K562 (cell line): ENCODE measurements at regions not wholly inside any gene's neighbourhood (a gene's known extent, or its start where the extent isn't known, plus 50 kb on each side); places are given as distances from the start of the nearest gene placed in this dataset.

Experiments
- ATAC-seq: fragments of 200-7000 bp; cut with Tn5 transposase; 3 replicates; pipeline ENCODE4 v1.9.1; 2020; ENCODE audit warnings: moderate library complexity
- BruUV-seq: library from RNA; stranded (reverse); fragments of 400-500 nt; replicated peaks from 2 replicates; lab custom pipeline; 2021; lab: Mats Ljungman, UMichigan
- CTCF ChIA-PET: fragments of 300-600 bp; formaldehyde crosslinking; extraction: SDS; loops from one replicate; lab custom pipeline; 2021; ENCODE audit warnings: low intra/inter-chr PET ratio; lab: Yijun Ruan, JAX
- POLR2A ChIA-PET: fragments of 300-600, 350-650 bp; sonication (Branson Sonifier 250); formaldehyde crosslinking; extraction: SDS; loops from one replicate; lab custom pipeline; 2021; ENCODE audit warnings: antibody characterized with exemption, inconsistent platforms; lab: Yijun Ruan, JAX
- DNase-seq, 4 experiments: peaks; one replicate each; pipeline versions ENCODE4 v3.0.0 to v3.0.0-alpha.2; 2011 to 2018; ENCODE audit warnings: low spot score in 3 of 4, mixed read lengths in 3 of 4; ENCODE audit errors: extremely low read depth in 1 of 4
- FAIRE-seq: peaks from 2 replicates; lab custom pipeline; 2011; peaks lifted over from hg19 to GRCh38; lab: Jason Lieb, UNC
- H2AFZ ChIP-seq: 2 replicates; pipeline ENCODE4 v1.6.0; 2011; ENCODE audit warnings: low read depth, low read length, control low read depth, inconsistent platforms
- H3K27ac ChIP-seq: fragments of 200-600 bp; 3 replicates; pipeline ENCODE4 v1.8.0; 2011; ENCODE audit warnings: low read depth, mild to moderate bottlenecking, control low read depth, inconsistent platforms, low read length, moderate library complexity, mixed read lengths; ENCODE audit errors: extremely low read depth
- H3K27me3 ChIP-seq, 2 experiments: fragments of 300-600 bp in 1 of 2; 2 replicates in 1 of 2; 3 replicates in 1 of 2; pipeline versions ENCODE4 v1.6.0 to v1.8.0; 2011; ENCODE audit warnings: inconsistent platforms in 2 of 2, low read length in 2 of 2, mild to moderate bottlenecking in 1 of 2, mixed read lengths in 1 of 2, moderate library complexity in 1 of 2; ENCODE audit not compliant: control insufficient read depth in 2 of 2, insufficient read depth in 2 of 2
- H3K36me3 ChIP-seq: fragments of 300-600 bp; 3 replicates; pipeline ENCODE4 v1.8.0; 2011; ENCODE audit warnings: mild to moderate bottlenecking, low read length, inconsistent platforms; ENCODE audit not compliant: control insufficient read depth, insufficient read depth
- H3K4me1 ChIP-seq, 2 experiments: fragments of 200-600 bp in 1 of 2; replicated peaks in 1 of 2; 2 replicates in 1 of 2; 3 replicates in 1 of 2; pipeline versions ENCODE4 v1.5.1 to v1.8.0; 2011; ENCODE audit warnings: inconsistent platforms in 2 of 2, low read length in 2 of 2, mild to moderate bottlenecking in 1 of 2, mixed read lengths in 1 of 2, moderate library complexity in 1 of 2; ENCODE audit not compliant: control insufficient read depth in 2 of 2, insufficient read depth in 2 of 2
- H3K4me2 ChIP-seq: 2 replicates; pipeline ENCODE4 v1.6.1; 2011; ENCODE audit warnings: low read length, control low read depth, inconsistent platforms, mixed read lengths; ENCODE audit not compliant: insufficient read depth
- H3K4me3 ChIP-seq: fragments of 200-600 bp; sonication (generic), shearing (Covaris generic); 2 replicates; pipeline ENCODE4 v1.5.1; 2016; ENCODE audit warnings: control low read depth, inconsistent platforms
- H3K79me2 ChIP-seq: fragments of 200-600 bp; 3 replicates; pipeline ENCODE4 v1.8.0; 2011; ENCODE audit warnings: low read length, inconsistent platforms; ENCODE audit not compliant: control insufficient read depth, insufficient read depth
- H3K9ac ChIP-seq, 2 experiments: 2 replicates each; pipeline versions ENCODE4 v1.6.0 to v1.6.1; 2011; ENCODE audit warnings: low read depth in 2 of 2, low read length in 2 of 2, control low read depth in 1 of 2, inconsistent platforms in 1 of 2, mild to moderate bottlenecking in 1 of 2, mixed read lengths in 1 of 2; ENCODE audit not compliant: insufficient read depth in 1 of 2
- H3K9me1 ChIP-seq: one replicate; pipeline ENCODE4 v1.6.0; 2011; ENCODE audit warnings: inconsistent platforms, mild to moderate bottlenecking, low read length, moderate library complexity; ENCODE audit not compliant: control insufficient read depth, insufficient read depth
- H3K9me3 ChIP-seq: replicated peaks from 2 replicates; pipeline ENCODE4 v1.5.1; 2011; ENCODE audit warnings: low read depth, low read length, inconsistent platforms; ENCODE audit not compliant: control insufficient read depth, insufficient read depth
- H4K20me1 ChIP-seq: replicated peaks from 2 replicates; pipeline ENCODE4 v1.6.1; 2011; ENCODE audit warnings: low read length, inconsistent platforms, mixed read lengths; ENCODE audit not compliant: control insufficient read depth, insufficient read depth
- ARID3B ChIP-seq: fragments of 250-450 bp; sonication (Bioruptor Pico); IDR thresholded peaks from 2 replicates; pipeline ENCODE4 v1.4.0; 2020; ENCODE audit warnings: borderline replicate concordance
- BRF2 ChIP-seq: IDR thresholded peaks from 3 replicates; pipeline ENCODE4 v1.6.1; 2011; ENCODE audit warnings: borderline replicate concordance, mild to moderate bottlenecking; ENCODE audit not compliant: insufficient read length, insufficient read depth
- CBFB ChIP-seq: sonication (generic); formaldehyde crosslinking; IDR thresholded peaks from 2 replicates; pipeline ENCODE4 v1.4.0; 2020; ENCODE audit warnings: mild to moderate bottlenecking, missing genetic modification reagents
- CEBPG ChIP-seq, 3 experiments: fragments of 200-800 bp in 1 of 3; sonication (Bioruptor generic) in 1 of 3; sonication (generic) in 1 of 3; formaldehyde crosslinking in 1 of 3; IDR thresholded peaks in 2 of 3; conservative IDR thresholded peaks in 1 of 3; 2 replicates each; pipeline versions ENCODE4 v1.6.1 to v1.8.0; 2016 to 2022; ENCODE audit warnings: missing compliant biosample characterization in 2 of 3, missing genetic modification characterization in 2 of 3, mild to moderate bottlenecking in 1 of 3, missing genetic modification reagents in 1 of 3
- CREBBP ChIP-seq: IDR thresholded peaks from one replicate; pipeline ENCODE4 v1.6.1; 2012; ENCODE audit warnings: low read depth, mild to moderate bottlenecking, control low read depth, inconsistent platforms, low read length
- DPF2 ChIP-seq: fragments of 450-650 bp; IDR thresholded peaks from 2 replicates; pipeline ENCODE4 v1.6.1; 2016
- HNRNPUL1 ChIP-seq: fragments of 200-400 bp; formaldehyde crosslinking; IDR thresholded peaks from 2 replicates; pipeline ENCODE4 v1.6.1; 2017; ENCODE audit warnings: low read length
- KDM5B ChIP-seq: fragments of 200-600 bp; sonication (generic); IDR thresholded peaks from 2 replicates; pipeline ENCODE4 v1.6.1; 2012; ENCODE audit warnings: low read depth, mild to moderate bottlenecking, moderate library complexity, low read length, control low read depth, inconsistent platforms; ENCODE audit not compliant: insufficient replicate concordance
- MCM7 ChIP-seq, 2 experiments: fragments of 450-650 bp; IDR thresholded peaks; 2 replicates each; pipeline ENCODE4 v1.6.1; 2016 to 2018
- MEF2A ChIP-seq: IDR thresholded peaks from 2 replicates; pipeline ENCODE4 v1.6.1; 2011; ENCODE audit warnings: low read depth, mild to moderate bottlenecking, low read length, moderate library complexity; ENCODE audit not compliant: control insufficient read depth
- MEF2D ChIP-seq: conservative IDR thresholded peaks from 2 replicates; pipeline ENCODE4 v1.6.1; 2016; ENCODE audit warnings: low read depth, missing genetic modification characterization, missing compliant biosample characterization
- NCOA1 ChIP-seq: fragments of 450-650 bp; IDR thresholded peaks from 2 replicates; pipeline ENCODE4 v1.6.1; 2016; ENCODE audit warnings: low read depth
- POLR2A ChIP-seq: fragments of 450-650 bp; conservative IDR thresholded peaks from 2 replicates; pipeline ENCODE4 v1.6.1; 2016
- POLR2AphosphoS2 ChIP-seq: IDR thresholded peaks from 2 replicates; pipeline ENCODE4 v1.6.1; 2012; ENCODE audit warnings: low read length, improper control_type of control experiment
- PRPF4 ChIP-seq: fragments of 200-400 bp; formaldehyde crosslinking; IDR thresholded peaks from one replicate; pipeline ENCODE4 v1.6.1; 2017; ENCODE audit warnings: low read length, low read depth, mild to moderate bottlenecking; ENCODE audit not compliant: insufficient read depth, poor library complexity, severe bottlenecking
- RBM15 ChIP-seq: fragments of 200-400 bp; formaldehyde crosslinking; IDR thresholded peaks from 2 replicates; pipeline ENCODE4 v1.6.1; 2018; ENCODE audit warnings: mild to moderate bottlenecking, low read length, moderate library complexity; ENCODE audit not compliant: insufficient read depth
- SLC30A9 ChIP-seq: fragments of 250-450 bp; sonication (Bioruptor Pico); IDR thresholded peaks from 2 replicates; pipeline ENCODE4 v1.8.0; 2022; ENCODE audit warnings: mild to moderate bottlenecking, moderate library complexity
- SMARCA4 ChIP-seq: fragments of 450-650 bp; IDR thresholded peaks from 2 replicates; pipeline ENCODE4 v1.6.1; 2016
- STAG1 ChIP-seq: sonication (generic); formaldehyde crosslinking; IDR thresholded peaks from 2 replicates; pipeline ENCODE4 v1.5.0; 2020; ENCODE audit warnings: missing genetic modification reagents, borderline replicate concordance
- TRIM24 ChIP-seq, 2 experiments: fragments of 450-650 bp; IDR thresholded peaks; 2 replicates each; pipeline ENCODE4 v1.6.1; 2016
- ZNF146 ChIP-seq: IDR thresholded peaks from one replicate; pipeline ENCODE4 v1.6.1; 2018; ENCODE audit warnings: missing compliant biosample characterization; ENCODE audit not compliant: unreplicated experiment
- WGBS: fragments of 100-300 bp; shearing (Covaris generic); methylation state at CpG from one replicate; pipeline ENCODE4 v1.1.6; 2016; ENCODE audit warnings: low coverage, mixed read lengths; ENCODE audit not compliant: insufficient coverage; ENCODE audit errors: missing lambda C conversion rate; 5-methylcytosine and 5-hydroxymethylcytosine counted together
- in situ Hi-C: fragments of 300-500 bp; cut with MboI; formaldehyde crosslinking; loops from 4 replicates; pipeline ENCODE4 v1.15.0; 2018; ENCODE audit warnings: inconsistent platforms, mixed read lengths
- intact Hi-C: fragments of 100-400 bp; cut with micrococcal nuclease; formaldehyde crosslinking; loops from 2 replicates; pipeline ENCODE4 v1.14.2; 2022

- TF ChIP-seq ARID3B (CRISPR knock-in tag): no peak
These were observed 106.4 kb downstream of the MINAR1 start (continued) for GRCh38 chr15:79538527-79538926.

DNA sequence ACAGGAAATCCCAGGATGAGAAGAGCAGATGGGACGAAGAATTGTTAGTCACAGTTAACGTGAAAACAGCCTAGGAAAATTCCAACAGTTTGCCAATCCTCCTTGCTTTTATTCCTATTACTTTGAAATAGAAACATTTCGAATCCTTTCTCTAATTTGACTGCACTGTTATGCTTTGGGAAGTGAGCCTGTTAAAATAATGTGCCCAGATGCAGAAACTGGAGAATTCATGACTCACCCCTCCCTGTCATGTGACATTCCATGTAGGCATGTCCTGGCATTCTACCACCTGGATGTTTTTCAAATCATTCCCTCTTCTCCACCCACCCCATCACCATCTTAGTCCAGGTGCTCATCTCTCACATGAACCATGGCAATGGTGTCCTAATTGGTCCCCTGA lies 107.3 kb downstream of the MINAR1 start:
- ChIA-PET POLR2A (interaction anchor here (1.1 kb wide), 1 partner anchor 9 kb away, joined by 4 read pairs; no protein-coding TSS in a partner anchor), CTCF (no interaction called here)
- no peak overlapping the region for H3K27ac ChIP-seq
- no peak overlapping the region for H3K9ac ChIP-seq
- DNase-seq (no peak), ATAC-seq (no peak)
- no peak overlapping the region for H3K4me3 ChIP-seq
- in situ Hi-C loops (no loop called here), intact Hi-C loops (no loop called here)
- no peaks in the 10 kb centered on the region for H3K4me1 ChIP-seq
- H4K20me1 ChIP-seq: no peaks in the 10 kb centered on the region
- no peak overlapping the region for H2AFZ ChIP-seq
- no TSS peak for BruUV-seq
- H3K79me2 ChIP-seq: no peaks in the 10 kb centered on the region
- no peaks in the 10 kb centered on the region for H3K36me3 ChIP-seq
- peaks cover 3% of the 10 kb centered on the region for H3K9me1 ChIP-seq
- H3K4me2 ChIP-seq: no peak overlapping the region
- H3K27me3 ChIP-seq: peaks cover 0 to 5% of the 10 kb centered on the region in 2 experiments; a peak in 1 of 5 replicates
- no peaks in the 10 kb centered on the region for H3K9me3 ChIP-seq
- WGBS: 0% methylated on average over 3 of the region's 3 CpGs
- TF ChIP-seq STAG1 (CRISPR knock-in tag) (no peak), SLC30A9 (CRISPR knock-in tag) (no peak), BRF2 (no peak), SMARCA4 (no peak), POLR2AphosphoS2 (no peak), MCM7 (IDR thresholded peaks at IDR 0.05) (no peak), CBFB (CRISPR knock-in tag) (no peak), POLR2A (no peak), DPF2 (no peak), NCOA1 (no peak), CREBBP (no peak), ZNF146 (no peak), MEF2D (tag) (no peak), KDM5B (no peak), RBM15 (no peak), MEF2A (no peak), HNRNPUL1 (no peak), TRIM24 (IDR thresholded peaks at IDR 0.05) (no peak), CEBPG (CRISPR knock-in tag; IDR thresholded peaks at IDR 0.05) (no peak), CEBPG (tag; conservative IDR thresholded peaks at IDR 0.05 in 1 of 2, IDR thresholded peaks at IDR 0.05 in 1 of 2) (no peak), PRPF4 (no peak)
- TF ChIP-seq, all 486 proteins: peak for 0
- no peak for FAIRE-seq
